ENCODE measurements at regions not wholly inside any gene's neighbourhood (a gene's known extent, or its start where the extent isn't known, plus 50 kb on each side); places are given as distances from the start of the nearest gene placed in this dataset.

GRCh38 chr4:145420595-145421214 lies 60.9 kb upstream of the SMAD1 start:
- Histone ChIP-seq H3K4me1 (replicated peaks; ENCODE audit: insufficient read depth) (no peaks in the 10 kb centered on the region), H3F3A (ENCODE audit: insufficient read depth, low read depth) (no peaks in the 10 kb centered on the region), H4K20me1 (ENCODE audit: insufficient read depth) (no peaks in the 10 kb centered on the region), H3K4me2 (no peak overlapping the region), H3K27me3 (ENCODE audit: insufficient read depth, low read depth) (no peaks in the 10 kb centered on the region), H3K27ac (no peak overlapping the region), H2AFZ (no peak overlapping the region), H3K4me3 (no peak overlapping the region), H3K9me2 (ENCODE audit: insufficient read depth) (no peaks in the 10 kb centered on the region), H3K79me2 (ENCODE audit: low read depth) (no peaks in the 10 kb centered on the region), H3K36me3 (ENCODE audit: low read depth) (no peaks in the 10 kb centered on the region), H3K9me3 (ENCODE audit: insufficient read depth, low read depth) (no peaks in the 10 kb centered on the region)
- no TSS peak for BruUV-seq (replicated peaks)
- intact Hi-C loops (cut with micrococcal nuclease; ENCODE audit: unreplicated experiment): no loop called here
- DNase-seq: no peak
- TF ChIP-seq EZH2 (IDR thresholded peaks at IDR 0.05; ENCODE audit: low read depth) (no peak), CTCF (conservative IDR thresholded peaks at IDR 0.05) (no peak)
- POLR2A ChIA-PET (ENCODE audit: unreplicated experiment): interaction anchor here (0.5 kb wide), 1 partner anchor 72 kb away, joined by 7 read pairs; no protein-coding TSS in a partner anchor
- CTCF ChIA-PET: no interaction called here

GRCh38 chr4:145418739-145419138 lies 62.9 kb upstream of the SMAD1 start:
- Histone ChIP-seq H3K27me3 (ENCODE audit: insufficient read depth, low read depth) (no peaks in the 10 kb centered on the region), H3K27ac (no peak overlapping the region), H3K4me2 (no peak overlapping the region), H3K36me3 (ENCODE audit: low read depth) (no peaks in the 10 kb centered on the region), H3K79me2 (ENCODE audit: low read depth) (no peaks in the 10 kb centered on the region), H3F3A (ENCODE audit: insufficient read depth, low read depth) (no peaks in the 10 kb centered on the region), H3K9me2 (ENCODE audit: insufficient read depth) (no peaks in the 10 kb centered on the region), H3K4me3 (no peak overlapping the region), H3K4me1 (replicated peaks; ENCODE audit: insufficient read depth) (no peaks in the 10 kb centered on the region), H2AFZ (no peak overlapping the region), H3K9me3 (ENCODE audit: insufficient read depth, low read depth) (no peaks in the 10 kb centered on the region), H4K20me1 (ENCODE audit: insufficient read depth) (no peaks in the 10 kb centered on the region)
- no TSS peak for BruUV-seq (replicated peaks)
- POLR2A ChIA-PET (ENCODE audit: unreplicated experiment): no interaction called here
- CTCF ChIA-PET: no interaction called here
- no peak for DNase-seq
- no peak for TF ChIP-seq CTCF (conservative IDR thresholded peaks at IDR 0.05)
- TF ChIP-seq EZH2 (IDR thresholded peaks at IDR 0.05; ENCODE audit: low read depth): no peak
- intact Hi-C loops (cut with micrococcal nuclease; ENCODE audit: unreplicated experiment): no loop called here

- CTCF ChIA-PET: interaction anchor here (0.7 kb wide), 2 partner anchors 29 to 37 kb away, joined by 4 to 10 read pairs; no protein-coding TSS in a partner anchor
Measured at GRCh38 chr4:145417348-145418130, 64.1 kb upstream of the SMAD1 start.

More at GRCh38 chr4:145417348-145418130, 64.1 kb upstream of the SMAD1 start:
- Histone ChIP-seq H3F3A (ENCODE audit: insufficient read depth, low read depth) (no peaks in the 10 kb centered on the region), H3K27ac (no peak overlapping the region), H3K9me2 (ENCODE audit: insufficient read depth) (no peaks in the 10 kb centered on the region), H4K20me1 (ENCODE audit: insufficient read depth) (no peaks in the 10 kb centered on the region), H3K36me3 (ENCODE audit: low read depth) (no peaks in the 10 kb centered on the region), H3K27me3 (ENCODE audit: insufficient read depth, low read depth) (no peaks in the 10 kb centered on the region), H3K4me2 (no peak overlapping the region), H3K4me1 (replicated peaks; ENCODE audit: insufficient read depth) (no peaks in the 10 kb centered on the region), H2AFZ (no peak overlapping the region), H3K9me3 (ENCODE audit: insufficient read depth, low read depth) (no peaks in the 10 kb centered on the region), H3K79me2 (ENCODE audit: low read depth) (no peaks in the 10 kb centered on the region), H3K4me3 (no peak overlapping the region)
- intact Hi-C loops (cut with micrococcal nuclease; ENCODE audit: unreplicated experiment): no loop called here
- TF ChIP-seq CTCF (conservative IDR thresholded peaks at IDR 0.05): no peak
- no peak for TF ChIP-seq EZH2 (IDR thresholded peaks at IDR 0.05; ENCODE audit: low read depth)
- POLR2A ChIA-PET (ENCODE audit: unreplicated experiment): no interaction called here
- no TSS peak for BruUV-seq (replicated peaks)
- no peak for DNase-seq
